ENCODE measurements at regions not wholly inside any gene's neighbourhood (a gene's known extent, or its start where the extent isn't known, plus 50 kb on each side); places are given as distances from the start of the nearest gene placed in this dataset.

DNA sequence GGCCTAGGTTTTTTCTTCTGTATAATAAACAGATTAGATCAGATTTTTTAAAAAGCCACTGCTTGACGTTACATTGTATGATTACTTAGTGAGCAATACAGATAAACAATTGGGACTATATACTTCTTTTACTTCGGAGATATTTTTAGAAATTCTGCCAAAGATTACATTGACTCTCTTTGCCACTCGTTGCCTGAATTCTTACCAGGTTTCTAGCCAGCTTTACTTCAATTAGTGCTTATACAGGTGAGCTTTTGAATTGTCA, 156.6 kb downstream of the HAUS1 start:
- no peaks in the 10 kb centered on the region for H3K4me1 ChIP-seq (ENCODE audit: insufficient read depth, low read length)
- no peak overlapping the region for H3K4me3 ChIP-seq (ENCODE audit: low read length)
- peaks cover 28% of the 10 kb centered on the region for H3K36me3 ChIP-seq (ENCODE audit: insufficient read depth, low read length)
- H3K9me3 ChIP-seq (ENCODE audit: low read length): no peaks in the 10 kb centered on the region
- H3K27me3 ChIP-seq (ENCODE audit: insufficient read depth, low read length): no peaks in the 10 kb centered on the region
- no peak overlapping the region for H2AFZ ChIP-seq (ENCODE audit: low read depth, low read length)

GRCh38 chr18:46261799-46262198, 157.6 kb downstream of the HAUS1 start:
- no peaks in the 10 kb centered on the region for H3K27me3 ChIP-seq (ENCODE audit: insufficient read depth, low read length)
- H3K4me3 ChIP-seq (ENCODE audit: low read length): no peak overlapping the region
- no peak overlapping the region for H2AFZ ChIP-seq (ENCODE audit: low read depth, low read length)
- H3K36me3 ChIP-seq (ENCODE audit: insufficient read depth, low read length): peaks cover 28% of the 10 kb centered on the region
- no peaks in the 10 kb centered on the region for H3K9me3 ChIP-seq (ENCODE audit: low read length)
- H3K4me1 ChIP-seq (ENCODE audit: insufficient read depth, low read length): no peaks in the 10 kb centered on the region

- Histone ChIP-seq H3K4me3 (ENCODE audit: low read length) (no peak overlapping the region), H2AFZ (ENCODE audit: low read depth, low read length) (no peak overlapping the region), H3K4me1 (ENCODE audit: insufficient read depth, low read length) (no peaks in the 10 kb centered on the region)
Measured at GRCh38 chr18:46262856-46263255, 158.7 kb downstream of the HAUS1 start.

DNA sequence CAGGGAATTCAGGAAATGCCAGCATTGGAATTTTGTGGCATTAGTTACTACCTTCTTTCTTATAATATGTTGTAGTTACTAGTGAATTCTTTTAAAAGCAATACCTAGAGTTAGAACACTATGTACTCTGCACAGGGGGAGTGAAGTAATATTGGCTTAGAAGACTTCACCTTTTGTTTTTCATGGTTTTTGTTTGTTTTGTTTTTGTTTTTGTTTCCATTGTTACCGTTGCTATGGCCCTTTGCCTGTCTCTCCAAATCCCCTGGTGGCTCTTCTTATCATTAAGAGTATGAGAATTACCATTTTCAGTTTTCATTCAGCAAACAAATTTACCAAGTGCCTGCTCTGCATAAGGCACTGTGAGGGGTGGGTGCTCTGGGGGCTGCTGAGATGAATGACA, 160.1 kb downstream of the HAUS1 start:
- Histone ChIP-seq H3K27me3 (ENCODE audit: insufficient read depth, low read length) (no peaks in the 10 kb centered on the region), H3K36me3 (ENCODE audit: insufficient read depth, low read length) (peaks cover 28% of the 10 kb centered on the region)

More at GRCh38 chr18:46262856-46263255, 158.7 kb downstream of the HAUS1 start:
- H3K36me3 ChIP-seq (ENCODE audit: insufficient read depth, low read length): peaks cover 28% of the 10 kb centered on the region
- H3K9me3 ChIP-seq (ENCODE audit: low read length): no peaks in the 10 kb centered on the region
- H3K27me3 ChIP-seq (ENCODE audit: insufficient read depth, low read length): no peaks in the 10 kb centered on the region

DNA sequence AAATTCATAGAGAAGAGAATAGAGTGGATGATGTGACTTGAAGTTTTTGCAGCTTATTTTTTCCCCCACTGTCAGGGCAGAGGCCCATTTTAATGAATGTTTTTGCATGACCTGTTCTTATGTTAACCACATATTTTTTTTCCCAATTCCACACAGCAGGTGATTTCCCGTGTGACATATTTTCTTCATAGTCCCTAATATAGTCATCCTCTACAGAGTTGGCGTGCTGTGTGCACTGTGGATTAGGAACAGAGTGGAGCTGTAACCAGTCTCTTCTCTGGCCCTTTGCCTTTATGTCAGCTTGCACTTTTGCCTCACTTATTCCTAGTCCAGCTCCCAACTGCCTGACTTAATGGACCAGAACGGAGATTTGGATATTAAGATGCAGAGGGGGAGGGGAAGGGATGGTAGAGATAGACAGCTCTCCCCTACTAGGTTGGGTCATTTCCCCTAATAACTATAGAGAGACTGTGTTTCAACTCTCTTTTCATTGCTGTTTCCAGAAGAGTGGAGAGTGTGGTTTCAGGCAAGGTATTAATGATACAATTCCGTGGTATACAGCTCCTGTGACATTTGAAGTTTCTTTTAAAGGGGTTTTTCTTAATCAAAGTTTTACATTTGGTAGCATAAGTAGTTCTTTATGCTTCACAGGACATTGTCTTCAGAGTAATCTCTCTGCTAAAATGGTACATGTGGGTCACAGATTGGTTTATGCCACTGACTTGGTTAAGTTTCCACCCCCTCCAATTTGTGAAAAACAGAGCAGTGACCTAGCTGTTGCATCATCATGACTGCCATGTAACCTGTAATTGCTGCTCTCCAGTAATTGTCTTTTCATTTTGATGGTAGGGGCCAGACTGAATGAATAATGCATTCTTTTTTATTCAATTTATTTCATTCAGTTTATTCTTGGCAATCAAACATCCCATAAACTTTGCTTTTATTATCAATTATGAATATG, 161.3 kb downstream of the HAUS1 start:
- Histone ChIP-seq H3K4me3 (ENCODE audit: low read length) (no peak overlapping the region), H3K36me3 (ENCODE audit: insufficient read depth, low read length) (peaks cover 28% of the 10 kb centered on the region), H3K4me1 (ENCODE audit: insufficient read depth, low read length) (no peaks in the 10 kb centered on the region), H3K27me3 (ENCODE audit: insufficient read depth, low read length) (no peaks in the 10 kb centered on the region), H3K9me3 (ENCODE audit: low read length) (no peaks in the 10 kb centered on the region), H2AFZ (ENCODE audit: low read depth, low read length) (no peak overlapping the region)

More for the DNA sequence above, 160.1 kb downstream of the HAUS1 start:
- Histone ChIP-seq H2AFZ (ENCODE audit: low read depth, low read length) (no peak overlapping the region), H3K9me3 (ENCODE audit: low read length) (no peaks in the 10 kb centered on the region), H3K4me1 (ENCODE audit: insufficient read depth, low read length) (no peaks in the 10 kb centered on the region), H3K4me3 (ENCODE audit: low read length) (no peak overlapping the region)

DNA sequence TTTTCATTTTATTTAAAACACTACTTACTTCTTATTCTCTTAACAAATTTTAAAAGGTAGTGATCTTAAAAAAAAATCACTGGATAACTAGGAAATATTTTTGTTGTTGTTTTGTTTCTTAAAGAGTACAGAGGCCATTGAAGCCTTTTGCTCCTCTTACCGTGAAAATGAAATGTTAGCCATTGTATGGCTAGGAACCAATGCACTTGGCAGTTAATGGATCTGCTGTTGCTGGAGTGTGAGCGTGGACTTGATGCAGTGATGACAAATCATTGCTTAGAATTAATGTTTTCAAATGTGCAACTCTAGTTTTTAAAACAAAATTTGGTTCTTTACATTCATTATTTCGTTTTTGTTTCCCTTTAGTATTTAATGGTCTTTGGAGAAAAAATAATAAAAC, 162.3 kb downstream of the HAUS1 start:
- Histone ChIP-seq H3K9me3 (ENCODE audit: low read length) (no peaks in the 10 kb centered on the region), H3K4me3 (ENCODE audit: low read length) (no peak overlapping the region), H3K4me1 (ENCODE audit: insufficient read depth, low read length) (no peaks in the 10 kb centered on the region), H3K27me3 (ENCODE audit: insufficient read depth, low read length) (no peaks in the 10 kb centered on the region), H3K36me3 (ENCODE audit: insufficient read depth, low read length) (peaks cover 28% of the 10 kb centered on the region), H2AFZ (ENCODE audit: low read depth, low read length) (no peak overlapping the region)

DNA sequence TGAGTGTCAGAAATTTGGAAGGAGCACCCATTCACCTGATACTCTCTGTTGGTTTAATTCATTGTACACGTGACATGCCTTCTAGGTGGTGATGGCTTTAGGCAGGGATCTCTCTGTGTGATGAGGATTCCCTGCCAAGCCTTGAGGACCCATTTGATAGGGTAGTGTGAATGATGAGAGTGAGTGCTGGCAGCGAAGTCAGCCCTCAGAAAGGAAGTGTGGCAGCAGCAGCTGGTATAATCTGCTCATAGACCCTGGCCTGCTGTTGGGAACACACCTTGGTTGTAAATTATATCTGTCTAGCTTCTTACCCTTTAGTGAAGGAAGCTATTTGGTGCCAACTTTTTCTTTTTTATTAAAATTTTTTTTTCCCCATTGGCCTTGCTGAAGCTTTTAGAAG, 164.5 kb downstream of the HAUS1 start:
- Histone ChIP-seq H3K36me3 (ENCODE audit: insufficient read depth, low read length) (peaks cover 17% of the 10 kb centered on the region), H3K4me1 (ENCODE audit: insufficient read depth, low read length) (no peaks in the 10 kb centered on the region), H3K9me3 (ENCODE audit: low read length) (no peaks in the 10 kb centered on the region), H3K27me3 (ENCODE audit: insufficient read depth, low read length) (no peaks in the 10 kb centered on the region), H2AFZ (ENCODE audit: low read depth, low read length) (no peak overlapping the region), H3K4me3 (ENCODE audit: low read length) (no peak overlapping the region)

DNA sequence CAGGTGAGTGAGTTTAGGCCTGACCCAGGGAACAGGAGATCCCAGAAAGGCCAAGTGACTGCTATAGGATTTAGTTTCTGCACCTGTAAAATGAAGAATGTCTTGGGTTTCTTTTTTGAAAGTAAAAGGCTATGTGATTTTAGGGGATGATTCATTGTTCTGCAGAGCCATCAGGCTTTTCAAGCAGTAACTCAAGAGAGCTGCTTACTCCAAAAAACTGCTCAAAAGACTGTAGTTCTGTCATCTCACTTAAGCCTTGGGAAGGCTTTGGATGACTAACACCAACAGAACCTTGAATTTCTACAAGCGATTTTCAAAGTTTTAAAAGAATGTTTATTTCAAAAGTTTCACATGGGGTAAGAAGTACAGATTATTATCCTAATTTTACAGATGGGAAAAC, 165.1 kb downstream of the HAUS1 start:
- Histone ChIP-seq H3K4me3 (ENCODE audit: low read length) (no peak overlapping the region), H3K9me3 (ENCODE audit: low read length) (no peaks in the 10 kb centered on the region), H3K4me1 (ENCODE audit: insufficient read depth, low read length) (no peaks in the 10 kb centered on the region), H3K36me3 (ENCODE audit: insufficient read depth, low read length) (peaks cover 12% of the 10 kb centered on the region), H3K27me3 (ENCODE audit: insufficient read depth, low read length) (no peaks in the 10 kb centered on the region), H2AFZ (ENCODE audit: low read depth, low read length) (no peak overlapping the region)

DNA sequence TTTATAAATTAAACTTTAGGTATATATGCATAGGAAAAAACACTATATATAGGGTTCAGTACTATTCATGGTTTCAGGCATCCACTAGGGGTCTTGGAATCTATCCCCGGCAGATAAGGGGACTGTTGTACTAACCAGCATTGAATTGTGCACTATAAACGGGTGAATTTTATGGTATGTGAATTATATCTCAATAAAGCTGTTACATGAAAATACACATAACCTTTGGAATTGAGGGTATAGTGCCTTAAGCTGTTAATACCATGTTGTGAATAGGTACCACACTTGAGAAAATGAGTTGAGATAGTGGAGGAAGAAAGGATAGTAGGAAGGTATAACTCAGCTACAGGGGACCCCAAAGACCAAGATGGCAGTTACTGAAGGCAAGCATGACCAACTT, 167.3 kb downstream of the HAUS1 start:
- Histone ChIP-seq H3K4me1 (ENCODE audit: insufficient read depth, low read length) (no peaks in the 10 kb centered on the region), H2AFZ (ENCODE audit: low read depth, low read length) (no peak overlapping the region), H3K9me3 (ENCODE audit: low read length) (no peaks in the 10 kb centered on the region), H3K36me3 (ENCODE audit: insufficient read depth, low read length) (no peaks in the 10 kb centered on the region), H3K4me3 (ENCODE audit: low read length) (no peak overlapping the region), H3K27me3 (ENCODE audit: insufficient read depth, low read length) (no peaks in the 10 kb centered on the region)

DNA sequence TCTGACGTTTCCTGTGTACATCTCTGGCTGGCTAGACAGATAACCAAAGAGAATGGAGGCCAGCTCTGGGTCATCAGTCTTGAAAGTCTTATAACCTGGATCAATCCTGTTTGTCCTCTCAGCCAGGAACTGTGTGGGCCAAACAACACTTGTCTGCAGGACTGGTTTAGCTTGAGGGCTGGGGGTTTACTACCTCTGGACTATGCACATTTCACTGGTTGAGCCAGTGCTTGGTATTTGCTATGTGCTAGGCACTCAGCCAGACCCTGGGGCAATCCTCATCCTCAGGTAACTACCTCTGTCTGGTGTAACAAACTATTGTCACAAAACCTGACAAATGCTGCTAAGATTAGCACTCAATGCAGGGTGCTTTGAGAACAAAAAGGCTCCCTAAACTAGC, 169.7 kb downstream of the HAUS1 start:
- no peaks in the 10 kb centered on the region for H3K36me3 ChIP-seq (ENCODE audit: insufficient read depth, low read length)
- H3K9me3 ChIP-seq (ENCODE audit: low read length): no peaks in the 10 kb centered on the region
- no peaks in the 10 kb centered on the region for H3K27me3 ChIP-seq (ENCODE audit: insufficient read depth, low read length)
- no peak overlapping the region for H2AFZ ChIP-seq (ENCODE audit: low read depth, low read length)
- peaks cover 6% of the 10 kb centered on the region for H3K4me1 ChIP-seq (ENCODE audit: insufficient read depth, low read length)
- no peak overlapping the region for H3K4me3 ChIP-seq (ENCODE audit: low read length)

GRCh38 chr18:46274266-46274665, 170.1 kb downstream of the HAUS1 start:
- peaks cover 6% of the 10 kb centered on the region for H3K4me1 ChIP-seq (ENCODE audit: insufficient read depth, low read length)
- no peaks in the 10 kb centered on the region for H3K36me3 ChIP-seq (ENCODE audit: insufficient read depth, low read length)
- H3K9me3 ChIP-seq (ENCODE audit: low read length): no peaks in the 10 kb centered on the region
- H3K27me3 ChIP-seq (ENCODE audit: insufficient read depth, low read length): no peaks in the 10 kb centered on the region
- H2AFZ ChIP-seq (ENCODE audit: low read depth, low read length): no peak overlapping the region
- no peak overlapping the region for H3K4me3 ChIP-seq (ENCODE audit: low read length)

GRCh38 chr18:46275370-46275769, 171.2 kb downstream of the HAUS1 start:
- Histone ChIP-seq H3K4me3 (ENCODE audit: low read length) (no peak overlapping the region), H2AFZ (ENCODE audit: low read depth, low read length) (no peak overlapping the region), H3K27me3 (ENCODE audit: insufficient read depth, low read length) (no peaks in the 10 kb centered on the region), H3K36me3 (ENCODE audit: insufficient read depth, low read length) (no peaks in the 10 kb centered on the region), H3K4me1 (ENCODE audit: insufficient read depth, low read length) (peaks cover 6% of the 10 kb centered on the region), H3K9me3 (ENCODE audit: low read length) (no peaks in the 10 kb centered on the region)

GRCh38 chr18:46276748-46277147, 172.6 kb downstream of the HAUS1 start:
- Histone ChIP-seq H3K36me3 (ENCODE audit: insufficient read depth, low read length) (no peaks in the 10 kb centered on the region), H3K4me1 (ENCODE audit: insufficient read depth, low read length) (peaks cover 6% of the 10 kb centered on the region), H3K27me3 (ENCODE audit: insufficient read depth, low read length) (no peaks in the 10 kb centered on the region), H3K9me3 (ENCODE audit: low read length) (no peaks in the 10 kb centered on the region), H3K4me3 (ENCODE audit: low read length) (no peak overlapping the region), H2AFZ (ENCODE audit: low read depth, low read length) (no peak overlapping the region)
